Mesenchymal stem cell (in vitro differentiated cells and primary cell): ENCODE measurements at regions not wholly inside any gene's neighbourhood (a gene's known extent, or its start where the extent isn't known, plus 50 kb on each side); places are given as distances from the start of the nearest gene placed in this dataset. TPM values are rescaled to one million over a fixed set of nuclear protein-coding genes. Genes with fewer than 3 reads are reported as not detected.

Experiments used
- DNase-seq: peaks from one replicate; pipeline ENCODE4 v3.0.0-alpha.2; 2013
- H2AFZ ChIP-seq: one replicate; pipeline ENCODE4 v1.6.1; 2013; ENCODE audit warnings: low read depth, mild to moderate bottlenecking, control low read depth, inconsistent platforms, low read length, moderate library complexity
- H2AK5ac ChIP-seq: 2 replicates; pipeline ENCODE4 v1.6.1; 2013; ENCODE audit warnings: low read length, moderate library complexity, mild to moderate bottlenecking, inconsistent platforms; ENCODE audit not compliant: severe bottlenecking
- H2BK120ac ChIP-seq: one replicate; pipeline ENCODE4 v1.6.1; 2013; ENCODE audit warnings: low read depth, mild to moderate bottlenecking, inconsistent platforms, low read length, moderate library complexity
- H2BK12ac ChIP-seq, 2 experiments: one replicate each; pipeline ENCODE4 v1.6.1; 2013; ENCODE audit warnings: inconsistent platforms in 2 of 2, low read length in 2 of 2, mild to moderate bottlenecking in 2 of 2, moderate library complexity in 2 of 2, control low read depth in 1 of 2
- H2BK15ac ChIP-seq: one replicate; pipeline ENCODE4 v1.6.1; 2013; ENCODE audit warnings: mild to moderate bottlenecking, low read depth, inconsistent platforms; ENCODE audit not compliant: poor library complexity, severe bottlenecking
- H2BK5ac ChIP-seq: 2 replicates; pipeline ENCODE4 v1.6.1; 2013; ENCODE audit warnings: low read depth, mild to moderate bottlenecking, low read length, control low read depth, inconsistent platforms; ENCODE audit not compliant: poor library complexity, severe bottlenecking
- H3K14ac ChIP-seq, 2 experiments: one replicate each; pipeline ENCODE4 v1.6.1; 2013; ENCODE audit warnings: inconsistent platforms in 2 of 2, low read length in 2 of 2, control low read depth in 1 of 2, mild to moderate bottlenecking in 1 of 2, moderate library complexity in 1 of 2
- H3K18ac ChIP-seq, 2 experiments: one replicate each; pipeline ENCODE4 v1.6.1; 2013; ENCODE audit warnings: inconsistent platforms in 2 of 2, low read length in 2 of 2, control low read depth in 1 of 2, low read depth in 1 of 2, mild to moderate bottlenecking in 1 of 2
- H3K23ac ChIP-seq, 2 experiments: one replicate each; pipeline ENCODE4 v1.6.1; 2013; ENCODE audit warnings: inconsistent platforms in 2 of 2, low read length in 2 of 2, mild to moderate bottlenecking in 2 of 2, moderate library complexity in 2 of 2, control low read depth in 1 of 2
- H3K27ac ChIP-seq: 2 replicates; pipeline ENCODE4 v1.5.1; 2013; ENCODE audit warnings: mild to moderate bottlenecking, moderate library complexity, low read length, control low read depth, inconsistent platforms; ENCODE audit not compliant: poor library complexity, severe bottlenecking
- H3K27me3 ChIP-seq, 2 experiments: 2 replicates each; pipeline versions ENCODE4 v1.6.1 to v1.7.0; 2013; ENCODE audit warnings: low read length in 2 of 2, mild to moderate bottlenecking in 2 of 2, moderate library complexity in 2 of 2, control low read depth in 1 of 2, inconsistent platforms in 1 of 2; ENCODE audit not compliant: control insufficient read depth in 1 of 2, insufficient read depth in 1 of 2
- H3K36me3 ChIP-seq, 2 experiments: 2 replicates each; pipeline versions ENCODE4 v1.6.1 to v1.7.0; 2013; ENCODE audit warnings: low read length in 2 of 2, control low read depth in 1 of 2, inconsistent platforms in 1 of 2, low read depth in 1 of 2, mild to moderate bottlenecking in 1 of 2; ENCODE audit not compliant: insufficient read depth in 2 of 2, control insufficient read depth in 1 of 2
- H3K4ac ChIP-seq, 2 experiments: one replicate each; pipeline ENCODE4 v1.6.1; 2013; ENCODE audit warnings: inconsistent platforms in 2 of 2, low read length in 2 of 2, mild to moderate bottlenecking in 2 of 2, moderate library complexity in 2 of 2, control low read depth in 1 of 2, low read depth in 1 of 2
- H3K4me1 ChIP-seq: 2 replicates; pipeline ENCODE4 v1.6.1; 2013; ENCODE audit warnings: low read depth, low read length, control low read depth; ENCODE audit not compliant: control insufficient read depth, insufficient read depth
- H3K4me2 ChIP-seq: 2 replicates; pipeline ENCODE4 v1.6.1; 2013; ENCODE audit warnings: low read length, mild to moderate bottlenecking, inconsistent platforms; ENCODE audit not compliant: poor library complexity, severe bottlenecking
- H3K4me3 ChIP-seq, 2 experiments: 2 replicates each; pipeline versions ENCODE4 v1.5.1 to v1.7.0; 2013; ENCODE audit warnings: low read length in 2 of 2, mild to moderate bottlenecking in 2 of 2, control low read depth in 1 of 2, low read depth in 1 of 2; ENCODE audit not compliant: insufficient read depth in 1 of 2
- H3K79me1 ChIP-seq: replicated peaks from 2 replicates; pipeline ENCODE4 v1.6.1; 2013; ENCODE audit warnings: mild to moderate bottlenecking, control low read depth, low read length, inconsistent platforms; ENCODE audit not compliant: poor library complexity, severe bottlenecking
- H3K9ac ChIP-seq: 2 replicates; pipeline ENCODE4 v1.7.0; 2013; ENCODE audit warnings: mild to moderate bottlenecking, low read length, moderate library complexity
- H3K9me3 ChIP-seq: 2 replicates; pipeline ENCODE4 v1.7.0; 2013; ENCODE audit warnings: mild to moderate bottlenecking, low read length; ENCODE audit not compliant: control insufficient read depth
- H4K8ac ChIP-seq: one replicate; pipeline ENCODE4 v1.6.1; 2013; ENCODE audit warnings: inconsistent platforms, mild to moderate bottlenecking, low read length, moderate library complexity
- H4K91ac ChIP-seq: one replicate; pipeline ENCODE4 v1.6.1; 2013; ENCODE audit warnings: mild to moderate bottlenecking, low read length, inconsistent platforms
- WGBS: methylation state at CpG from one replicate; pipeline ENCODE4 v1.1.7; 2013; ENCODE audit warnings: mixed read lengths; 5-methylcytosine and 5-hydroxymethylcytosine counted together
- small RNA-seq: library from polyadenylated mRNA; stranded (forward); fragments of <200 nt; extraction: miRNeasy Mini kit (QIAGEN cat#:217004); gene quantifications from one replicate; pipeline ENCODE3, GENCODE V24; 2013; ENCODE audit warnings: low read depth

GRCh38 chr18:8552151-8552550 lies 57.1 kb upstream of the RAB12 start:
- H3K79me1 ChIP-seq: no peaks in the 10 kb centered on the region
- 78% methylated on average over 4 of the region's 4 CpGs for WGBS
- no peak overlapping the region for H3K18ac ChIP-seq

GRCh38 chr18:8554354-8554753 lies 54.9 kb upstream of the RAB12 start:
- Histone ChIP-seq H3K79me1 (no peaks in the 10 kb centered on the region), H2BK15ac (no peak overlapping the region), H2AFZ (no peak overlapping the region), H3K27ac (no peak overlapping the region), H3K23ac (no peak overlapping the region), H4K8ac (no peak overlapping the region), H3K27me3 (peaks cover 17 to 19% of the 10 kb centered on the region in 2 experiments), H3K18ac (no peak overlapping the region), H3K36me3 (no peaks in the 10 kb centered on the region), H3K9me3 (no peaks in the 10 kb centered on the region), H2AK5ac (no peak overlapping the region), H3K4me1 (no peaks in the 10 kb centered on the region), H3K4me2 (no peak overlapping the region), H4K91ac (no peak overlapping the region), H2BK12ac (no peak overlapping the region), H2BK5ac (no peak overlapping the region), H3K4ac (no peak overlapping the region), H3K9ac (no peak overlapping the region), H2BK120ac (no peak overlapping the region), H3K14ac (no peak overlapping the region), H3K4me3 (no peak overlapping the region)
- no peak for DNase-seq
- 85% methylated on average over 2 of the region's 2 CpGs for WGBS

More at GRCh38 chr18:8552151-8552550, 57.1 kb upstream of the RAB12 start:
- no peak overlapping the region for H3K14ac ChIP-seq
- no peaks in the 10 kb centered on the region for H3K36me3 ChIP-seq
- H3K27ac ChIP-seq: no peak overlapping the region
- H2BK12ac ChIP-seq: no peak overlapping the region
- H3K4me2 ChIP-seq: no peak overlapping the region
- peaks cover 19 to 20% of the 10 kb centered on the region in 2 experiments for H3K27me3 ChIP-seq
- H3K4me1 ChIP-seq: peaks cover 9% of the 10 kb centered on the region
- no peak overlapping the region for H3K9ac ChIP-seq
- no peak overlapping the region for H3K4ac ChIP-seq
- H2BK15ac ChIP-seq: no peak overlapping the region
- DNase-seq: no peak
- H3K9me3 ChIP-seq: no peaks in the 10 kb centered on the region
- H3K4me3 ChIP-seq: no peak overlapping the region
- no peak overlapping the region for H4K91ac ChIP-seq
- H2BK120ac ChIP-seq: no peak overlapping the region
- no peak overlapping the region for H2BK5ac ChIP-seq
- no peak overlapping the region for H2AFZ ChIP-seq
- no peak overlapping the region for H3K23ac ChIP-seq
- H4K8ac ChIP-seq: no peak overlapping the region
- no peak overlapping the region for H2AK5ac ChIP-seq

GRCh38 chr18:8556424-8556823 lies 52.8 kb upstream of the RAB12 start:
- Histone ChIP-seq H3K4ac (no peak overlapping the region), H2AK5ac (no peak overlapping the region), H2BK5ac (no peak overlapping the region), H3K14ac (no peak overlapping the region), H4K8ac (no peak overlapping the region), H2BK15ac (no peak overlapping the region), H3K18ac (no peak overlapping the region), H3K79me1 (no peaks in the 10 kb centered on the region), H2AFZ (no peak overlapping the region), H3K9me3 (no peaks in the 10 kb centered on the region), H3K27me3 (peaks cover 20 to 26% of the 10 kb centered on the region in 2 experiments), H3K4me3 (no peak overlapping the region), H2BK120ac (no peak overlapping the region), H3K9ac (no peak overlapping the region), H3K4me2 (no peak overlapping the region), H3K4me1 (no peaks in the 10 kb centered on the region), H4K91ac (no peak overlapping the region), H3K36me3 (no peaks in the 10 kb centered on the region), H3K23ac (no peak overlapping the region), H2BK12ac (no peak overlapping the region), H3K27ac (no peak overlapping the region)
- DNase-seq: no peak
- 67% methylated on average over 4 of the region's 4 CpGs for WGBS

Small RNA genes lying in the stretch of these regions (small RNA-seq; reads per million reads assigned to genes)
- gene RN7SL50P: not detected
